ENCODE measurements at regions not wholly inside any gene's neighbourhood (a gene's known extent, or its start where the extent isn't known, plus 50 kb on each side); places are given as distances from the start of the nearest gene placed in this dataset.

DNA sequence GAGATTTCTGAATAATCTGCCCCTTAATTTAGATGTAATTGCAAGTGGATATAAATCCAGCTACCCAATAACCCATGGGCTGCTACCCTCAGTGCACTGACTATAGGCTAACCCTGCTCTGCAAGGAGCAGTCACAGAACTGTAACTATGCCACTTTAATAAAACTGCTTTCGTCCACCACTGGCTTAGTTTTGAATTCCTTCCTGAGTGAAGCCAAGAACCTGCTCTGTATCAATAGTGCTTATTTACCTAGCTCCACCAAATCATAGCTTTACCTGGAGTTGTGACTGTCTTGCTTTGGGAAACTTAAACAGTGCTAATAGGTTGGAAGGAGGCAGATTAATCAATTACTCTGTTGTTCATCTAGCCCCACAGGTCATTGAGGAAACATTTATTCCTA lies 1524.4 kb upstream of the SEL1L start:
- no peaks in the 10 kb centered on the region for H3K36me3 ChIP-seq (ENCODE audit: control insufficient read depth, insufficient read depth, low read length)
- POLR2A ChIA-PET = no interaction called here
- in situ Hi-C loops (cut with HindIII; ENCODE audit: low pct_unique_long_range_greater_than_20kb, low sequenced_read_pairs) = no loop called here
- TF ChIP-seq, protein P1, sequence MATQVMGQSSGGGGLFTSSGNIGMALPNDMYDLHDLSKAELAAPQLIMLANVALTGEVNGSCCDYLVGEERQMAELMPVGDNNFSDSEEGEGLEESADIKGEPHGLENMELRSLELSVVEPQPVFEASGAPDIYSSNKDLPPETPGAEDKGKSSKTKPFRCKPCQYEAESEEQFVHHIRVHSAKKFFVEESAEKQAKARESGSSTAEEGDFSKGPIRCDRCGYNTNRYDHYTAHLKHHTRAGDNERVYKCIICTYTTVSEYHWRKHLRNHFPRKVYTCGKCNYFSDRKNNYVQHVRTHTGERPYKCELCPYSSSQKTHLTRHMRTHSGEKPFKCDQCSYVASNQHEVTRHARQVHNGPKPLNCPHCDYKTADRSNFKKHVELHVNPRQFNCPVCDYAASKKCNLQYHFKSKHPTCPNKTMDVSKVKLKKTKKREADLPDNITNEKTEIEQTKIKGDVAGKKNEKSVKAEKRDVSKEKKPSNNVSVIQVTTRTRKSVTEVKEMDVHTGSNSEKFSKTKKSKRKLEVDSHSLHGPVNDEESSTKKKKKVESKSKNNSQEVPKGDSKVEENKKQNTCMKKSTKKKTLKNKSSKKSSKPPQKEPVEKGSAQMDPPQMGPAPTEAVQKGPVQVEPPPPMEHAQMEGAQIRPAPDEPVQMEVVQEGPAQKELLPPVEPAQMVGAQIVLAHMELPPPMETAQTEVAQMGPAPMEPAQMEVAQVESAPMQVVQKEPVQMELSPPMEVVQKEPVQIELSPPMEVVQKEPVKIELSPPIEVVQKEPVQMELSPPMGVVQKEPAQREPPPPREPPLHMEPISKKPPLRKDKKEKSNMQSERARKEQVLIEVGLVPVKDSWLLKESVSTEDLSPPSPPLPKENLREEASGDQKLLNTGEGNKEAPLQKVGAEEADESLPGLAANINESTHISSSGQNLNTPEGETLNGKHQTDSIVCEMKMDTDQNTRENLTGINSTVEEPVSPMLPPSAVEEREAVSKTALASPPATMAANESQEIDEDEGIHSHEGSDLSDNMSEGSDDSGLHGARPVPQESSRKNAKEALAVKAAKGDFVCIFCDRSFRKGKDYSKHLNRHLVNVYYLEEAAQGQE (IDR thresholded peaks at IDR 0.05; ENCODE audit: insufficient read depth in 1 of 2, low read depth in 2 of 2, low read length in 1 of 2) = no peak
- TF ChIP-seq TCF7L2 (IDR thresholded peaks at IDR 0.05; ENCODE audit: low read depth, low read length) = no peak
- TF ChIP-seq, protein P2, sequence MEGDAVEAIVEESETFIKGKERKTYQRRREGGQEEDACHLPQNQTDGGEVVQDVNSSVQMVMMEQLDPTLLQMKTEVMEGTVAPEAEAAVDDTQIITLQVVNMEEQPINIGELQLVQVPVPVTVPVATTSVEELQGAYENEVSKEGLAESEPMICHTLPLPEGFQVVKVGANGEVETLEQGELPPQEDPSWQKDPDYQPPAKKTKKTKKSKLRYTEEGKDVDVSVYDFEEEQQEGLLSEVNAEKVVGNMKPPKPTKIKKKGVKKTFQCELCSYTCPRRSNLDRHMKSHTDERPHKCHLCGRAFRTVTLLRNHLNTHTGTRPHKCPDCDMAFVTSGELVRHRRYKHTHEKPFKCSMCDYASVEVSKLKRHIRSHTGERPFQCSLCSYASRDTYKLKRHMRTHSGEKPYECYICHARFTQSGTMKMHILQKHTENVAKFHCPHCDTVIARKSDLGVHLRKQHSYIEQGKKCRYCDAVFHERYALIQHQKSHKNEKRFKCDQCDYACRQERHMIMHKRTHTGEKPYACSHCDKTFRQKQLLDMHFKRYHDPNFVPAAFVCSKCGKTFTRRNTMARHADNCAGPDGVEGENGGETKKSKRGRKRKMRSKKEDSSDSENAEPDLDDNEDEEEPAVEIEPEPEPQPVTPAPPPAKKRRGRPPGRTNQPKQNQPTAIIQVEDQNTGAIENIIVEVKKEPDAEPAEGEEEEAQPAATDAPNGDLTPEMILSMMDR (IDR thresholded peaks at IDR 0.05) = no peak
- no peak for TF ChIP-seq SIN3A (IDR thresholded peaks at IDR 0.05; ENCODE audit: borderline replicate concordance, insufficient read depth, low read depth, low read length)
- TF ChIP-seq POLR2AphosphoS5 (IDR thresholded peaks at IDR 0.05; ENCODE audit: low read depth, low read length) = no peak
- BruUV-seq (replicated peaks) = no TSS peak
- H3K27ac ChIP-seq (ENCODE audit: low read length) = no peak overlapping the region
- no peaks in the 10 kb centered on the region for H3K9me3 ChIP-seq (ENCODE audit: control insufficient read depth, insufficient read depth, low read depth, low read length)
- CTCF ChIA-PET = no interaction called here
- H3K27me3 ChIP-seq (ENCODE audit: control insufficient read depth, insufficient read depth, low read length) = no peaks in the 10 kb centered on the region
- intact Hi-C loops (cut with micrococcal nuclease; ENCODE audit: unreplicated experiment) = no loop called here
- no peak overlapping the region for H3K4me3 ChIP-seq (ENCODE audit: low read depth in 2 of 2, low read length in 2 of 2)
- no peak for ATAC-seq
- H3K4me1 ChIP-seq (ENCODE audit: control insufficient read depth, insufficient read depth, low read length) = no peaks in the 10 kb centered on the region
- DNase-seq (ENCODE audit: low read depth, low spot score) = no peak

DNA sequence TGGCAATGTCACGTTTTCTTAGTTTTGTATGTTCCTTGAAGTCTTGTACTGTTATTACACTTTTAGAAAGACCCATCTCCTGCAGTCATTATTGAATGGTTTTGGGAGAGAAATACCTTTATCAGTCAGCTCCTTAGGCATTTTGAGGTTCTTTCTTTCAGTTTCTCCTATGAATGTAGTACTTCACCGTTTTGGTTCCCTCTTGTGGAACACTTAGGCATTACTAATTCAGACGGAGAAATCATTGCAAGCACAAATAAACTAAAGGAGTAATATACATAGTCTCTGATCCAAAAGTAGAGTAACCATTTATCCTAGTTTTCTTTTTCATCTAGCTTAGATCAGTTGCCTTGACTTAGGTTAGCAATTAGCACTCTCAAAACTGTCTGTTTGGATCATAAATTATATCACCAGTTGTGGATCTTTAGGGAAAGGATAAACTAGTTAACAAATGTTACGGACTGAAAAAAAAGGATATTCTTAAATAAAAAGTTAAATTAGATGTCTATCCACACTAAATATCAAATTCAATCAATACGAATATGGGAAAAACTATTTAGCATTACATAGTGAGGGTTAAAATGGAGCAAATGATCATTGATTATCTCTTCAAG lies 1538.3 kb upstream of the SEL1L start:
- Histone ChIP-seq H3K36me3 (ENCODE audit: control insufficient read depth, insufficient read depth, low read length) (no peaks in the 10 kb centered on the region), H3K4me1 (ENCODE audit: control insufficient read depth, insufficient read depth, low read length) (no peaks in the 10 kb centered on the region), H3K27ac (ENCODE audit: low read length) (no peak overlapping the region), H3K9me3 (ENCODE audit: control insufficient read depth, insufficient read depth, low read depth, low read length) (no peaks in the 10 kb centered on the region), H3K27me3 (ENCODE audit: control insufficient read depth, insufficient read depth, low read length) (no peaks in the 10 kb centered on the region), H3K4me3 (ENCODE audit: low read depth in 2 of 2, low read length in 2 of 2) (no peak overlapping the region)
- CTCF ChIA-PET = no interaction called here
- POLR2A ChIA-PET = no interaction called here
- intact Hi-C loops (cut with micrococcal nuclease; ENCODE audit: unreplicated experiment) = no loop called here
- in situ Hi-C loops (cut with HindIII; ENCODE audit: low pct_unique_long_range_greater_than_20kb, low sequenced_read_pairs) = no loop called here
- ATAC-seq (no peak), DNase-seq (ENCODE audit: low read depth, low spot score) (no peak)
- BruUV-seq (replicated peaks) = no TSS peak
- TF ChIP-seq, protein P1 (IDR thresholded peaks at IDR 0.05; ENCODE audit: insufficient read depth in 1 of 2, low read depth in 2 of 2, low read length in 1 of 2) = no peak
- no peak for TF ChIP-seq SIN3A (IDR thresholded peaks at IDR 0.05; ENCODE audit: borderline replicate concordance, insufficient read depth, low read depth, low read length)
- TF ChIP-seq POLR2AphosphoS5 (IDR thresholded peaks at IDR 0.05; ENCODE audit: low read depth, low read length) = no peak
- TF ChIP-seq TCF7L2 (IDR thresholded peaks at IDR 0.05; ENCODE audit: low read depth, low read length) = no peak
- TF ChIP-seq, protein P2 (IDR thresholded peaks at IDR 0.05) = peak; percentile 31; the same call in 1 of the 2 replicates
